ENCODE measurements at regions not wholly inside any gene's neighbourhood (a gene's known extent, or its start where the extent isn't known, plus 50 kb on each side); places are given as distances from the start of the nearest gene placed in this dataset.

GRCh38 chr6:165852676-165853075 lies 189.6 kb upstream of the PDE10A start:
- Histone ChIP-seq H3K4me3 (no peak overlapping the region), H3K4me1 (peaks cover 4 to 10% (median 7%) of the 10 kb centered on the region in 4 donors), H3K36me3 (no peaks in the 10 kb centered on the region), H3K9me3 (no peaks in the 10 kb centered on the region), H3K27me3 (peaks cover 0 to 16% (median 6%) of the 10 kb centered on the region in 4 donors), H3K27ac (no peak overlapping the region)
- TF ChIP-seq EP300 (IDR thresholded peaks at IDR 0.05), result no peak
- TF ChIP-seq POLR2AphosphoS5 (IDR thresholded peaks at IDR 0.05), result no peak
- no peak for TF ChIP-seq POLR2A (IDR thresholded peaks at IDR 0.05)
- TF ChIP-seq CTCF (IDR thresholded peaks at IDR 0.05), result no peak
- WGBS, 2 donors, result 85 to 87% methylated on average over 10 of the region's 10 CpGs
- DNase-seq (no peak), ATAC-seq (ENCODE audit: low FRiP score in 2 of 2) (no peak)

GRCh38 chr6:165850434-165851019 lies 187.5 kb upstream of the PDE10A start:
- peak; percentile 78 to 87 for ATAC-seq (ENCODE audit: low FRiP score in 2 of 2)
- H3K4me1 ChIP-seq, result peaks cover 4 to 10% (median 5%) of the 10 kb centered on the region in 4 donors
- H3K27ac ChIP-seq, result no peak overlapping the region
- DNase-seq, result peak; percentile 62 to 84
- H3K9me3 ChIP-seq, result no peaks in the 10 kb centered on the region
- WGBS, 2 donors, result 13% methylated on average over 9 of the region's 9 CpGs
- no peaks in the 10 kb centered on the region for H3K36me3 ChIP-seq
- H3K4me3 ChIP-seq, result no peak overlapping the region
- peaks cover 0 to 16% (median 6%) of the 10 kb centered on the region in 4 donors for H3K27me3 ChIP-seq
- TF ChIP-seq EP300 (IDR thresholded peaks at IDR 0.05) (no peak), POLR2AphosphoS5 (IDR thresholded peaks at IDR 0.05) (no peak), CTCF (IDR thresholded peaks at IDR 0.05) (peak; percentile 66 to 98 (median 86)), POLR2A (IDR thresholded peaks at IDR 0.05) (no peak)

GRCh38 chr6:165849534-165850430 lies 186.7 kb upstream of the PDE10A start:
- no peak for TF ChIP-seq CTCF (IDR thresholded peaks at IDR 0.05)
- no peak for TF ChIP-seq POLR2A (IDR thresholded peaks at IDR 0.05)
- no peak for TF ChIP-seq POLR2AphosphoS5 (IDR thresholded peaks at IDR 0.05)
- no peak for TF ChIP-seq EP300 (IDR thresholded peaks at IDR 0.05)
- Histone ChIP-seq H3K27me3 (peaks cover 0 to 15% (median 6%) of the 10 kb centered on the region in 4 donors), H3K4me3 (no peak overlapping the region), H3K27ac (no peak overlapping the region), H3K9me3 (no peaks in the 10 kb centered on the region), H3K4me1 (peaks cover 4 to 10% (median 5%) of the 10 kb centered on the region in 4 donors), H3K36me3 (no peaks in the 10 kb centered on the region)
- ATAC-seq (ENCODE audit: low FRiP score in 2 of 2) (peak in 1 of 2 donors; percentile 55), DNase-seq (peak in 1 of 2 donors; percentile 60)
- 31 to 57% methylated on average over 16 to 27 of the region's 27 CpGs for WGBS, 2 donors

- no peaks in the 10 kb centered on the region for H3K9me3 ChIP-seq
- no peak overlapping the region for H3K4me3 ChIP-seq
- no peak overlapping the region for H3K27ac ChIP-seq
- WGBS, 2 donors, result 92 to 98% methylated on average over 10 to 11 of the region's 11 CpGs
- peaks cover 4 to 10% (median 5%) of the 10 kb centered on the region in 4 donors for H3K4me1 ChIP-seq
- TF ChIP-seq EP300 (IDR thresholded peaks at IDR 0.05) (no peak), POLR2AphosphoS5 (IDR thresholded peaks at IDR 0.05) (no peak), CTCF (IDR thresholded peaks at IDR 0.05) (no peak), POLR2A (IDR thresholded peaks at IDR 0.05) (no peak)
- no peaks in the 10 kb centered on the region for H3K36me3 ChIP-seq
- DNase-seq (no peak), ATAC-seq (ENCODE audit: low FRiP score in 2 of 2) (no peak)
- no peaks in the 10 kb centered on the region for H3K27me3 ChIP-seq
Measured at GRCh38 chr6:165848086-165848426, 185.0 kb upstream of the PDE10A start.
